Ectodermal cell (in vitro differentiated cells): ENCODE measurements at regions not wholly inside any gene's neighbourhood (a gene's known extent, or its start where the extent isn't known, plus 50 kb on each side); places are given as distances from the start of the nearest gene placed in this dataset.

Source experiments
- H3K27ac ChIP-seq: 2 replicates; pipeline ENCODE4 v1.7.0; 2013; ENCODE audit warnings: mild to moderate bottlenecking, low read depth, low read length; ENCODE audit not compliant: insufficient read depth, poor library complexity, severe bottlenecking
- H3K27me3 ChIP-seq: 2 replicates; pipeline ENCODE4 v1.7.0; 2013; ENCODE audit warnings: mild to moderate bottlenecking, low read length; ENCODE audit not compliant: insufficient read depth, control insufficient read depth, poor library complexity, severe bottlenecking
- H3K36me3 ChIP-seq: one replicate; pipeline ENCODE4 v1.7.0; 2013; ENCODE audit warnings: low read length; ENCODE audit not compliant: control insufficient read depth, insufficient read depth
- H3K4me1 ChIP-seq: one replicate; pipeline ENCODE4 v1.7.0; 2013; ENCODE audit warnings: low read length; ENCODE audit not compliant: control insufficient read depth, insufficient read depth
- H3K4me3 ChIP-seq: 2 replicates; pipeline ENCODE4 v1.7.0; 2013; ENCODE audit warnings: low read depth, low read length, control low read depth; ENCODE audit not compliant: insufficient read depth
- H3K9me3 ChIP-seq: 2 replicates; pipeline ENCODE4 v1.7.0; 2013; ENCODE audit warnings: mild to moderate bottlenecking, low read length, moderate library complexity; ENCODE audit not compliant: control insufficient read depth
- WGBS, 2 experiments: methylation state at CpG; one replicate each; pipeline ENCODE4 v1.1.7; 2013; ENCODE audit warnings: missing lambda C conversion rate in 2 of 2; 5-methylcytosine and 5-hydroxymethylcytosine counted together

DNA sequence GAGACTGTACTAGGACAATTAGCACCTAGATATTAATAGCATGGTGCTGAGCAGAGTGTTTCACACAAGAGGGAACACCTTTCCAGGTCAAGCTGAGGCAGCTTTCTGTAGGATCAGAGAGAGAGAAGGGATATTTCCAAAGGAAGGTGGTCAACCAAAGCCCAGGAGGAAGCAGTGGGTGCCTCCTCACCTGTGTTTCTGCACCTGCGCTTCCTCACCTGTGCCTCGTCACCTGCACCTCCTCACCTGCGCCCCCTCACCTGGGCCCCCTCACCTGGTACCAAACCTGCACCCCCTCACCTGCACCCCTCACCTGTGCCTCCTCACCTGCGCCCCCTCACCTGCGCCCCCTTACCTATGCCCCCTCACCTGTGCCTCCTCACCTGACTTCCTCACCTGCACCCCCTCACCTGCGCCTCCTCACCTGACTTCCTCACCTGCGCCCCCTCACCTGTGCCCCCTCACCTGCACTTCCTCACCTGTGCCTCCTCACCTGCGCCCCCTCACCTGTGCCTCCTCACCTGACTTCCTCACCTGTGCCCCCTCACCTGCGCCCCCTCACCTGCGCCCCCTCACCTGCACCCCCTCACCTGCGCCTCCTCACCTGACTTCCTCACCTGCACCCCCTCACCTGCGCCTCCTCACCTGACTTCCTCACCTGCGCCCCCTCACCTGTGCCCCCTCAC lies 67.9 kb downstream of the TTLL2 start:
- Histone ChIP-seq H3K27me3 (no peaks in the 10 kb centered on the region), H3K27ac (no peak overlapping the region), H3K4me1 (no peaks in the 10 kb centered on the region), H3K9me3 (no peaks in the 10 kb centered on the region), H3K4me3 (no peak overlapping the region), H3K36me3 (no peaks in the 10 kb centered on the region)
- 72 to 73% methylated on average over 8 to 13 of the region's 13 CpGs for WGBS, 2 experiments

DNA sequence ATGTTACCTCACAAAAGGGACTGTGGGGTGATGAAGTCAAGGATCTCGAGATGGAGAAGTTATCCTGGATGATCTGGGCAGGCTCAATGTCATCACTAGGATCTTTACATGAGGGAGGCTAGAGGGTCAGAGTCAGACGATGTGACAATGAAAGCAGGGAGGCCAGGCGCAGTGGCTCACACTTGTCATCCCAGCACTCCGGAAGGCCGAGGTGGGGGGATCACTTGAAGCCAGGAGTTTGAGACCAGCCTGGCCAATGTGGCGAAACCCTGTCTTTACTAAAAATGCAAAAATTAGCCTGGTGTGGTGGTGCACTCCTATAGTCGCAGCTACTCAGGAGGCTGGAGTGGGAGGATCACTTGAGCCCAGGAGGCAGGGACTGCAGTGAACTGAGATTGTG lies 68.8 kb downstream of the TTLL2 start:
- 94% methylated on average over 7 of the region's 7 CpGs for WGBS, 2 experiments
- Histone ChIP-seq H3K27me3 (no peaks in the 10 kb centered on the region), H3K36me3 (no peaks in the 10 kb centered on the region), H3K4me3 (no peak overlapping the region), H3K4me1 (no peaks in the 10 kb centered on the region), H3K27ac (no peak overlapping the region), H3K9me3 (no peaks in the 10 kb centered on the region)

DNA sequence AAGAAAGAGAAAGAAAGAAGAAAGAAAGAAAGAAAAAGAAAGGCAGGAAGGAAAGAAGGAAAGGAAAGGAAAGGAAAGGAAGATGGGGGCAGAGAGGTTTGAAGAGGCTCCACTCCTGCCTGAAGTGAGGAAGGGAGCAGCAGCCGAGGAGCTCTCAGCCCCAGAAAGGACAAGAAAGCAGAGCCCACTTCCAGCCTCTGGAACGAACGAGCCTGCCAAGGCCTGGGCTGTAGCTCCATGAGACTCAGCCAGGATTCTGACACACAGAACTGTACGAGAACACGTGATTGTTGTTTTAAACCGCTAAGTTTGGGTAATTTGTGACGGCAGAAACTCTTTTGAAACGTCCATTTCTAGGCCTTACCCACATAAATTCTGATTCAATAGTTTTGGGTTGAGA lies 69.5 kb downstream of the TTLL2 start:
- Histone ChIP-seq H3K27me3 (no peaks in the 10 kb centered on the region), H3K9me3 (no peaks in the 10 kb centered on the region), H3K4me3 (no peak overlapping the region), H3K36me3 (no peaks in the 10 kb centered on the region), H3K27ac (no peak overlapping the region), H3K4me1 (no peaks in the 10 kb centered on the region)
- 92% methylated on average over 8 of the region's 8 CpGs for WGBS, 2 experiments

DNA sequence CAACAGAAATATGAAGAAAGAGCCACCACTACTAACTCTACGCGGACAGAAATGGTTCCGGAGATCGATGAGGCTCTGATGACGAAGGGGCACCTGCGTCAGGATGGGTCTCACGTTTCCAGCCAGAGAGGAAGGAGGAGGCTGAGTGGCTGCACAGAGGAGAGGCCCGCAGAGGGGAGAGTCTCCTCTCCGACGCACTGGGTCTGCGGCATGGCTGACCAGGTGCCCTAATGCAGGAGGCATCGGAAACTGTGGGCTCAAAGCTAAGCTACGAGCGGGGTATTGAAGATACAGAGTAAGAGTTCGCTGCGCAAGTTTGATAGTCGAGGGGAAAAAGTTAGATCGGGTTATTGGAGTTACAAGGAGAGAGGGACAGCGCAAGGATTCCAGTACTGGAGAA lies 69.9 kb downstream of the TTLL2 start:
- Histone ChIP-seq H3K4me1 (no peaks in the 10 kb centered on the region), H3K36me3 (no peaks in the 10 kb centered on the region), H3K4me3 (no peak overlapping the region), H3K27me3 (no peaks in the 10 kb centered on the region), H3K27ac (no peak overlapping the region), H3K9me3 (no peaks in the 10 kb centered on the region)
- WGBS, 2 experiments: 94 to 95% methylated on average over 19 of the region's 19 CpGs

DNA sequence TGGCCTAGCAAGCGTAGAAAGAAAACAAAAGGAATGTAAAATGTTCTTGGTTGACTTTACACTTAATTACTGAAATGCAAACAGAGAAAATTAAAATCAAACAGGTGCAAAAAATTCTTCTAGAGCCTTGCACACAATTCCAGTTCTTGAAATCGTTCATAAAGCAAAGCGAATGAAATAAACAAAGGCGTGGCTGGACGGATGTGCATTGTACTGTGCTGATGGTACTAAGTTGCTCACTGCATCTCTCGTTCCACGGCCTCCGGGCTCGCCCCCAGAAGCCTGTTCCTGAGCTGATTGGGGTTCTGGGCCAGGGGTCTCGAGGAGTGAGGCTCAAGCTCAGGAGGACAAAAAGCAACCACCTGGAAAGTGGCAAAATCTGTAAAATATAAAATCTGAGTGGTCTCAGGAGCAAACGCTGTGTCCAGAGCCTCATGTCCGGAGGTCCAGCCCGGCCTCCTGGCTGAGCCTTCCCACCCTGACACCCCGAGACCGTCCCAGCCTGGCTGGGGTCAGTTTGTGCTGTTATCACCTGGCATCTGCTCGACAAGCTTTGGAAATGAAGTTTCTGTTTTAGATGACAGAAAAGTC lies 71.3 kb downstream of the TTLL2 start:
- Histone ChIP-seq H3K27ac (no peak overlapping the region), H3K27me3 (no peaks in the 10 kb centered on the region), H3K36me3 (no peaks in the 10 kb centered on the region), H3K9me3 (no peaks in the 10 kb centered on the region), H3K4me1 (no peaks in the 10 kb centered on the region), H3K4me3 (no peak overlapping the region)
- 88 to 91% methylated on average over 15 to 16 of the region's 16 CpGs for WGBS, 2 experiments

DNA sequence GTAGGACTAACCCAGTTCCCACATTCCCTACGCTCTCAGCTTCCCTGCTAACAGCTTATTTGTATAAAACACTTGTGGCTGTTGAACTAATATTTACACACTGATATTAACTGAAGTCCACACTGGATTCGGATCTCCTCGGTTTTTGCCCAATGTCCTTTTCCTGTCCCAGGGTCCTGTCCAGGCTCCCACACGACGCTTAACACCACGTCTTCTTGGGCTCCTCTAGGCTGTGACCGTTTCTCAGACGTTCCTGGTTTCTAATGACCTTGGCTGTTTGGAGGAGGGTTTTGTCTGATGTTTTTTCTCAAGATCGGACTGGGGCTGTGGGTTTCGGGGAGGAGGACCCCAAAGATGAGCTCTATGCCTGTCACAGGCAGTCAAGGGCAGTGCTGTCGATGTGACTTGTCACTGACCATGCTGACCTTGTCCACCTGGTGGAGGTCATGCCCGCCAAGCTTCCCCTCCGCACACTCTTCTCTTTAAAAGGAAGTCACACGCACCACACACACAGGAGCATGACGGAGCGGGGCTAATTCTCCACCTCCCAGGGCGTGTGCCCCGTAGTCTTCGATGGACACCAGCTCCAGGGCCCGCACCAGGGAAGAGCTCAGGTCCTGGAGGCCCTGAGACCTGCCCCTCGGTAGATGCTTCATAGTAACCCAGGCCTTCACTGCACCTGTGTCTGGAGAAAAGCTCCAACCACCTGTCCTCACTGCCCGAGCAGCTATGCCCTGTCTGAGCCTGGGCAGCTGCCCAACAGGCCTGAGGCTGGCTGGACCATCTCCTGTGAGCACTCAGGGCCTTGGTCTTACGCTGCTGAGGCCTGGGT lies 72.0 kb downstream of the TTLL2 start:
- H3K9me3 ChIP-seq: no peaks in the 10 kb centered on the region
- H3K27ac ChIP-seq: no peak overlapping the region
- 90 to 91% methylated on average over 23 of the region's 23 CpGs for WGBS, 2 experiments
- H3K27me3 ChIP-seq: no peaks in the 10 kb centered on the region
- no peak overlapping the region for H3K4me3 ChIP-seq
- no peaks in the 10 kb centered on the region for H3K4me1 ChIP-seq
- H3K36me3 ChIP-seq: no peaks in the 10 kb centered on the region

DNA sequence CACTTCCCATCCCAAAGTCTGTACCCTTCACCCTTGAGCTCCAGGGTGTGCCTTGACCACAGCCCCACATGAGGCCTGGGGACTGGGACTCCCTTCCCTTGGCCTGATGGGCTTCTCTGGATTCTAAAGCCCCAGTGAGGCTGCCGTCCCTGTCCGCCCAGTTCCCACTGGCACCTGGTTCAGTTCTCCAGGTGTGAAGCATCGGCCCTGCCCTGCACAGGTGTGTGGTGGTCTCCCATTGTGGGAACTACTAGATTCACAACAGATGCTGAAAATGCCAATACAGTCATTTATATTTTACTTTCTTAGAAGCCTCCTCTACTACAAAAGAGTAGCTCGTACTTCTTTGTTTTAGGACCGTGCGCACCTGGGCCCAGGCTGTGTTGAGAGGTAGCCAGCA lies 72.8 kb downstream of the TTLL2 start:
- Histone ChIP-seq H3K4me1 (no peaks in the 10 kb centered on the region), H3K27ac (no peak overlapping the region), H3K27me3 (no peaks in the 10 kb centered on the region), H3K36me3 (no peaks in the 10 kb centered on the region), H3K9me3 (no peaks in the 10 kb centered on the region), H3K4me3 (no peak overlapping the region)
- WGBS, 2 experiments: 86% methylated on average over 6 of the region's 6 CpGs

DNA sequence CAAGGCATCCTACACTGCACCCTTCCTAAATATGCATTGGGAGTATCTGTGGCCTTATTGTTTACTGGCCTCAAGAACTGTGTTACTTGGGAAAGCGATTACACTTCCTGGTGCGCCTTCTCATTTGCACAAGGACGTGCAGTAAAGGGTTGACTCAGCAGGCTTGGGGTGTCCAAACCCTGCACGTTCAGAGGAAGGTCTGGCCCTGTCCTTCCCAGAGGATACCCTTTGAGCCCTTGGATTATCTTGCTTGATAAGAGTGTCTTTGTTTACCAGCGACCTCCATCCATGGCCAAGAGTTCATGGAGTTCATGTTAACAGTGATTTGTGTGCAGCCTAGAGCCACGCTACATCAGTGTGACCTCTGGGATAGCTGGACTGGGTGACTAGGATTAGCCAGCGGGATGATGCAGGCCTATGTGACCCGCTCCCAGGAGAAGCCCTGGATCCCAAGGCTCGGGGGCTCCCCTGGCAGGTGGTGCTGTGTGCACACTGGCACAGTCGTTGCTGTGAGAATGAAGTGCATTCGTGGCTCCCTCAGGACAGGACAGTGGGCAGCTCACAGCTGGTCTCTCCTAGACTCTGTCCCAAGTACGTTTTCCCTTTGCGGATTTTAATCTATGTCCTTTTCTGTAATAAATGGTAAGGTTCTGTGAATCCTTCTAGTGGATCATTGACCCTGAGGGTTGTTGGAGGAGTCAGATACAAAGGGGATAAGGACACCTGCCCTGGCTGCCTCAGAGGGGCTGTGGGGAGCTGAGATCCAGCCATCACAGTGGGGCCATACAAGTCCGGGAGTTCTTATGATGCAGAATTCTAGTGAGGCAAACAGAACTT lies 73.5 kb downstream of the TTLL2 start:
- Histone ChIP-seq H3K4me3 (no peak overlapping the region), H3K4me1 (no peaks in the 10 kb centered on the region), H3K27me3 (no peaks in the 10 kb centered on the region), H3K36me3 (no peaks in the 10 kb centered on the region), H3K27ac (no peak overlapping the region), H3K9me3 (no peaks in the 10 kb centered on the region)
- WGBS, 2 experiments: 95 to 96% methylated on average over 14 of the region's 14 CpGs

DNA sequence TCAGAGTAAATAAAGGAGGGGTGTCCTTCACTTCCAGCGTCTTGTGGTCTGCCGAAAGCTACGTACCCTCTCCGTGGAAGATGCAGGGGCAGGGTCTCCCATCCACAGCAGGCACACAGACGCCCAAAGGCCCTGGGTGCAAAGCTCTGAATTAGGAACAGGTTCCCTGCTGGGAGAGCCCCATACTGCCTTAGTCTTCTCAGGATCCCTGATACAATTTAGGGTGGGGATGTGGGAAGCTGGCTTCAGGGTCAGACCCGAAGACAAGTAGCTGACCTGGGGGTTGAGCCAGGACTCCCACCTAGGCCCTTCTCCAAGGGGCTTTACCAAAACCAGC lies 74.1 kb downstream of the TTLL2 start:
- no peaks in the 10 kb centered on the region for H3K36me3 ChIP-seq
- no peaks in the 10 kb centered on the region for H3K4me1 ChIP-seq
- H3K27ac ChIP-seq: no peak overlapping the region
- H3K4me3 ChIP-seq: no peak overlapping the region
- 92 to 95% methylated on average over 6 of the region's 6 CpGs for WGBS, 2 experiments
- no peaks in the 10 kb centered on the region for H3K9me3 ChIP-seq
- no peaks in the 10 kb centered on the region for H3K27me3 ChIP-seq

DNA sequence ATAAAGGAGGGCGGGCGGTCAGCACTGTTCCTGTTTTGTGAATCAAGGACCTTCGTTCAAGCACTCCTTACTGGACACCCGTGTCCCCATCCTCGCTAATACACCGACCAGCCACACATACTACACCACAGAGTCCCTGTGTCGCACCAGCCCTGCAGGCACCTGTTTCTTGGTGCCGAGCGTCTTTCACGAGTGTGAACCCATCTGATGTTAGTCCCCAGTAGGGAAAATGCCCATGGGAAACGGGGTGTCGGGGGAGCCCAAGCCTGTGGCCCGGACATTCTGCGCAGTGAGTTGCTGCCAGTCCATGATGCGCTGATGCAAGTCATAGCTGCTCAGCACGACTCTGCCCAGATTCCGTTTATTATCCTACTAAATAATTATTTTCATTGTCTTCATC lies 74.7 kb downstream of the TTLL2 start:
- H3K9me3 ChIP-seq: no peaks in the 10 kb centered on the region
- no peaks in the 10 kb centered on the region for H3K4me1 ChIP-seq
- H3K27me3 ChIP-seq: no peaks in the 10 kb centered on the region
- no peaks in the 10 kb centered on the region for H3K36me3 ChIP-seq
- no peak overlapping the region for H3K27ac ChIP-seq
- H3K4me3 ChIP-seq: no peak overlapping the region
- WGBS, 2 experiments: 94 to 97% methylated on average over 17 of the region's 17 CpGs
